Liver (tissue), 8 donors: ENCODE measurements at regions not wholly inside any gene's neighbourhood (a gene's known extent, or its start where the extent isn't known, plus 50 kb on each side); places are given as distances from the start of the nearest gene placed in this dataset.

Source experiments
- DNase-seq: peaks from one replicate; pipeline ENCODE4 v3.0.0-alpha.2; 2017; ENCODE audit warnings: low spot score
- H3K27ac ChIP-seq, 2 donors: one replicate each; pipeline ENCODE4 v1.7.0; 2013; ENCODE audit warnings: inconsistent platforms in 2 of 2, low read length in 2 of 2, control low read depth in 1 of 2, low read depth in 1 of 2, mild to moderate bottlenecking in 1 of 2
- H3K27me3 ChIP-seq, 4 donors: one replicate each; pipeline versions ENCODE4 v1.6.1 to v1.7.0; 2013; ENCODE audit warnings: low read length in 3 of 4, inconsistent platforms in 1 of 4, mild to moderate bottlenecking in 1 of 4, moderate library complexity in 1 of 4; ENCODE audit not compliant: control insufficient read depth in 4 of 4, insufficient read depth in 4 of 4
- H3K36me3 ChIP-seq, 4 donors: one replicate each; pipeline versions ENCODE4 v1.6.1 to v1.7.0; 2013; ENCODE audit warnings: low read length in 3 of 4, mild to moderate bottlenecking in 3 of 4, low read depth in 1 of 4, moderate library complexity in 1 of 4; ENCODE audit not compliant: control insufficient read depth in 4 of 4, insufficient read depth in 3 of 4
- H3K4me1 ChIP-seq, 4 donors: one replicate each; pipeline versions ENCODE4 v1.6.1 to v1.7.0; 2013; ENCODE audit warnings: low read length in 3 of 4, mild to moderate bottlenecking in 3 of 4, moderate library complexity in 1 of 4; ENCODE audit not compliant: control insufficient read depth in 4 of 4, insufficient read depth in 4 of 4
- H3K4me3 ChIP-seq, 3 donors: one replicate each; pipeline versions ENCODE4 v1.6.1 to v1.7.0; 2013; ENCODE audit warnings: low read length in 3 of 3, control low read depth in 1 of 3, low read depth in 1 of 3, mild to moderate bottlenecking in 1 of 3
- H3K9ac ChIP-seq, 2 donors: one replicate each; pipeline ENCODE4 v1.7.0; 2013; ENCODE audit warnings: low read length in 2 of 2, mild to moderate bottlenecking in 2 of 2, moderate library complexity in 2 of 2, control low read depth in 1 of 2, low read depth in 1 of 2
- H3K9me3 ChIP-seq, 4 donors: one replicate each; pipeline versions ENCODE4 v1.6.1 to v1.7.0; 2013; ENCODE audit warnings: low read length in 3 of 4; ENCODE audit not compliant: control insufficient read depth in 4 of 4
- EGR1 ChIP-seq, 2 donors: IDR thresholded peaks; 2 replicates each; pipeline ENCODE4 v1.6.1; 2016 to 2018; ENCODE audit warnings: antibody characterized with exemption in 2 of 2, low read depth in 2 of 2
- FOXA1 ChIP-seq: IDR thresholded peaks from 2 replicates; pipeline ENCODE4 v1.6.1; 2016; ENCODE audit warnings: antibody characterized with exemption
- FOXA2 ChIP-seq: IDR thresholded peaks from 2 replicates; pipeline ENCODE4 v1.6.1; 2016; ENCODE audit warnings: antibody characterized with exemption
- GABPA ChIP-seq, 2 donors: IDR thresholded peaks in 1 of 2; conservative IDR thresholded peaks in 1 of 2; 2 replicates each; pipeline ENCODE4 v1.6.1; 2016; ENCODE audit warnings: antibody characterized with exemption in 2 of 2, mild to moderate bottlenecking in 1 of 2, moderate library complexity in 1 of 2
- HNF4A ChIP-seq, 2 donors: conservative IDR thresholded peaks; 2 replicates each; pipeline ENCODE4 v1.6.1; 2016; ENCODE audit warnings: antibody characterized with exemption in 2 of 2, mild to moderate bottlenecking in 2 of 2
- JUND ChIP-seq, 2 donors: IDR thresholded peaks; 2 replicates each; pipeline ENCODE4 v1.6.1; 2016; ENCODE audit warnings: antibody characterized with exemption in 2 of 2
- NR2F2 ChIP-seq: IDR thresholded peaks from 2 replicates; pipeline ENCODE4 v1.6.1; 2016; ENCODE audit warnings: antibody characterized with exemption
- RAD21 ChIP-seq, 2 donors: IDR thresholded peaks; 2 replicates each; pipeline ENCODE4 v1.6.1; 2016; ENCODE audit warnings: antibody characterized with exemption in 2 of 2, mild to moderate bottlenecking in 2 of 2
- RXRA ChIP-seq, 2 donors: IDR thresholded peaks; 2 replicates each; pipeline ENCODE4 v1.6.1; 2017 to 2018; ENCODE audit warnings: antibody characterized with exemption in 2 of 2, mild to moderate bottlenecking in 1 of 2
- SP1 ChIP-seq: IDR thresholded peaks from 2 replicates; pipeline ENCODE4 v1.6.1; 2018; ENCODE audit warnings: antibody characterized with exemption, mild to moderate bottlenecking
- TAF1 ChIP-seq: conservative IDR thresholded peaks from 2 replicates; pipeline ENCODE4 v1.6.1; 2016; ENCODE audit warnings: antibody characterized with exemption, mild to moderate bottlenecking
- YY1 ChIP-seq: IDR thresholded peaks from 2 replicates; pipeline ENCODE4 v1.6.1; 2016; ENCODE audit warnings: antibody characterized with exemption, mild to moderate bottlenecking
- WGBS: extraction: QIAGEN DNeasy Blood & Tissue Kit; methylation state at CpG from one replicate; pipeline ENCODE4 v1.1.7; 2013; 5-methylcytosine and 5-hydroxymethylcytosine counted together
- TF ChIP-seq, protein P1 (sequence below): IDR thresholded peaks from 2 replicates; pipeline ENCODE4 v1.6.1; 2016; ENCODE audit warnings: antibody characterized with exemption
- TF ChIP-seq, protein P2 (sequence below): IDR thresholded peaks from 2 replicates; pipeline ENCODE4 v1.6.1; 2016; ENCODE audit warnings: antibody characterized with exemption
- TF ChIP-seq, protein P3 (sequence below): IDR thresholded peaks from 2 replicates; pipeline ENCODE4 v1.6.1; 2016; ENCODE audit warnings: antibody characterized with exemption
- TF ChIP-seq, protein P4 (sequence below): fragments of 150-350 bp; IDR thresholded peaks from 2 replicates; pipeline ENCODE4 v1.5.1; 2017; ENCODE audit warnings: improper control_type of control experiment, low read depth, low read length; ENCODE audit not compliant: missing input control
- TF ChIP-seq, protein P5 (sequence below): IDR thresholded peaks from 2 replicates; pipeline ENCODE4 v1.6.1; 2016; ENCODE audit warnings: antibody characterized with exemption, mild to moderate bottlenecking
- donor health status: healthy.
- donor health status: healthy.
- donor health status: healthy.
- donor health status: healthy.
- donor health status: healthy.

DNA sequence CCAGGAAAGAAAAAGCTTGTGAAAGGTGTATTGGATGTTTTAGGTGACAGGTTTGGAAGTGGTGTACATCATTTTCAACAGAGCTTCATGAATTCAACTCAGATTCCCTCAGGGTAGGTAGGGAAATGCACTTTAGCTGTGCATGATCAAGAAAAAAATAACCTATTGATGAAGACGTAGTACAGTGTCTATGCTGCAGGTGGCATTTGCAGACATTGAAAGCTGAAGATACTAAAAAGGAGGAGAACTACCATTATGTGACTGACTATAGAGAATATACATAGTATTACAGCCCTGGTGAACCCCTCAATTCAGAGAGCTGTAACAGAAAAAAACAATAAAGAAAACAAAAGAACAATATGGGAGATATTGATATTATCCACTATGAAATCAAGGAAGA lies 2344.7 kb upstream of the ACO1 start:
- Histone ChIP-seq H3K9me3 (no peaks in the 10 kb centered on the region), H3K27me3 (no peaks in the 10 kb centered on the region), H3K9ac (no peak overlapping the region), H3K36me3 (no peaks in the 10 kb centered on the region), H3K4me3 (no peak overlapping the region), H3K27ac (no peak overlapping the region), H3K4me1 (no peaks in the 10 kb centered on the region)
- TF ChIP-seq RXRA (IDR thresholded peaks at IDR 0.05) (no peak), FOXA2 (no peak), FOXA1 (no peak), HNF4A (conservative IDR thresholded peaks at IDR 0.05) (no peak), GABPA (IDR thresholded peaks at IDR 0.05 in 1 of 2, conservative IDR thresholded peaks at IDR 0.05 in 1 of 2) (no peak), NR2F2 (no peak), EGR1 (IDR thresholded peaks at IDR 0.05; ENCODE audit: low read depth in 2 of 2) (no peak), RAD21 (IDR thresholded peaks at IDR 0.05) (no peak), JUND (IDR thresholded peaks at IDR 0.05) (no peak), YY1 (no peak), SP1 (no peak), TAF1 (no peak)
- TF ChIP-seq, protein P1, sequence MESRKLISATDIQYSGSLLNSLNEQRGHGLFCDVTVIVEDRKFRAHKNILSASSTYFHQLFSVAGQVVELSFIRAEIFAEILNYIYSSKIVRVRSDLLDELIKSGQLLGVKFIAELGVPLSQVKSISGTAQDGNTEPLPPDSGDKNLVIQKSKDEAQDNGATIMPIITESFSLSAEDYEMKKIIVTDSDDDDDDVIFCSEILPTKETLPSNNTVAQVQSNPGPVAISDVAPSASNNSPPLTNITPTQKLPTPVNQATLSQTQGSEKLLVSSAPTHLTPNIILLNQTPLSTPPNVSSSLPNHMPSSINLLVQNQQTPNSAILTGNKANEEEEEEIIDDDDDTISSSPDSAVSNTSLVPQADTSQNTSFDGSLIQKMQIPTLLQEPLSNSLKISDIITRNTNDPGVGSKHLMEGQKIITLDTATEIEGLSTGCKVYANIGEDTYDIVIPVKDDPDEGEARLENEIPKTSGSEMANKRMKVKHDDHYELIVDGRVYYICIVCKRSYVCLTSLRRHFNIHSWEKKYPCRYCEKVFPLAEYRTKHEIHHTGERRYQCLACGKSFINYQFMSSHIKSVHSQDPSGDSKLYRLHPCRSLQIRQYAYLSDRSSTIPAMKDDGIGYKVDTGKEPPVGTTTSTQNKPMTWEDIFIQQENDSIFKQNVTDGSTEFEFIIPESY: no peak
- TF ChIP-seq, protein P2, sequence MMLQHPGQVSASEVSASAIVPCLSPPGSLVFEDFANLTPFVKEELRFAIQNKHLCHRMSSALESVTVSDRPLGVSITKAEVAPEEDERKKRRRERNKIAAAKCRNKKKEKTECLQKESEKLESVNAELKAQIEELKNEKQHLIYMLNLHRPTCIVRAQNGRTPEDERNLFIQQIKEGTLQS: no peak
- TF ChIP-seq, protein P3, sequence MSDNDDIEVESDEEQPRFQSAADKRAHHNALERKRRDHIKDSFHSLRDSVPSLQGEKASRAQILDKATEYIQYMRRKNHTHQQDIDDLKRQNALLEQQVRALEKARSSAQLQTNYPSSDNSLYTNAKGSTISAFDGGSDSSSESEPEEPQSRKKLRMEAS: no peak
- TF ChIP-seq, protein P4, sequence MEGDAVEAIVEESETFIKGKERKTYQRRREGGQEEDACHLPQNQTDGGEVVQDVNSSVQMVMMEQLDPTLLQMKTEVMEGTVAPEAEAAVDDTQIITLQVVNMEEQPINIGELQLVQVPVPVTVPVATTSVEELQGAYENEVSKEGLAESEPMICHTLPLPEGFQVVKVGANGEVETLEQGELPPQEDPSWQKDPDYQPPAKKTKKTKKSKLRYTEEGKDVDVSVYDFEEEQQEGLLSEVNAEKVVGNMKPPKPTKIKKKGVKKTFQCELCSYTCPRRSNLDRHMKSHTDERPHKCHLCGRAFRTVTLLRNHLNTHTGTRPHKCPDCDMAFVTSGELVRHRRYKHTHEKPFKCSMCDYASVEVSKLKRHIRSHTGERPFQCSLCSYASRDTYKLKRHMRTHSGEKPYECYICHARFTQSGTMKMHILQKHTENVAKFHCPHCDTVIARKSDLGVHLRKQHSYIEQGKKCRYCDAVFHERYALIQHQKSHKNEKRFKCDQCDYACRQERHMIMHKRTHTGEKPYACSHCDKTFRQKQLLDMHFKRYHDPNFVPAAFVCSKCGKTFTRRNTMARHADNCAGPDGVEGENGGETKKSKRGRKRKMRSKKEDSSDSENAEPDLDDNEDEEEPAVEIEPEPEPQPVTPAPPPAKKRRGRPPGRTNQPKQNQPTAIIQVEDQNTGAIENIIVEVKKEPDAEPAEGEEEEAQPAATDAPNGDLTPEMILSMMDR: no peak
- TF ChIP-seq, protein P5, sequence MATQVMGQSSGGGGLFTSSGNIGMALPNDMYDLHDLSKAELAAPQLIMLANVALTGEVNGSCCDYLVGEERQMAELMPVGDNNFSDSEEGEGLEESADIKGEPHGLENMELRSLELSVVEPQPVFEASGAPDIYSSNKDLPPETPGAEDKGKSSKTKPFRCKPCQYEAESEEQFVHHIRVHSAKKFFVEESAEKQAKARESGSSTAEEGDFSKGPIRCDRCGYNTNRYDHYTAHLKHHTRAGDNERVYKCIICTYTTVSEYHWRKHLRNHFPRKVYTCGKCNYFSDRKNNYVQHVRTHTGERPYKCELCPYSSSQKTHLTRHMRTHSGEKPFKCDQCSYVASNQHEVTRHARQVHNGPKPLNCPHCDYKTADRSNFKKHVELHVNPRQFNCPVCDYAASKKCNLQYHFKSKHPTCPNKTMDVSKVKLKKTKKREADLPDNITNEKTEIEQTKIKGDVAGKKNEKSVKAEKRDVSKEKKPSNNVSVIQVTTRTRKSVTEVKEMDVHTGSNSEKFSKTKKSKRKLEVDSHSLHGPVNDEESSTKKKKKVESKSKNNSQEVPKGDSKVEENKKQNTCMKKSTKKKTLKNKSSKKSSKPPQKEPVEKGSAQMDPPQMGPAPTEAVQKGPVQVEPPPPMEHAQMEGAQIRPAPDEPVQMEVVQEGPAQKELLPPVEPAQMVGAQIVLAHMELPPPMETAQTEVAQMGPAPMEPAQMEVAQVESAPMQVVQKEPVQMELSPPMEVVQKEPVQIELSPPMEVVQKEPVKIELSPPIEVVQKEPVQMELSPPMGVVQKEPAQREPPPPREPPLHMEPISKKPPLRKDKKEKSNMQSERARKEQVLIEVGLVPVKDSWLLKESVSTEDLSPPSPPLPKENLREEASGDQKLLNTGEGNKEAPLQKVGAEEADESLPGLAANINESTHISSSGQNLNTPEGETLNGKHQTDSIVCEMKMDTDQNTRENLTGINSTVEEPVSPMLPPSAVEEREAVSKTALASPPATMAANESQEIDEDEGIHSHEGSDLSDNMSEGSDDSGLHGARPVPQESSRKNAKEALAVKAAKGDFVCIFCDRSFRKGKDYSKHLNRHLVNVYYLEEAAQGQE: no peak
- no peak for DNase-seq
- WGBS: 45% methylated on average over 1 of the region's 1 CpG

DNA sequence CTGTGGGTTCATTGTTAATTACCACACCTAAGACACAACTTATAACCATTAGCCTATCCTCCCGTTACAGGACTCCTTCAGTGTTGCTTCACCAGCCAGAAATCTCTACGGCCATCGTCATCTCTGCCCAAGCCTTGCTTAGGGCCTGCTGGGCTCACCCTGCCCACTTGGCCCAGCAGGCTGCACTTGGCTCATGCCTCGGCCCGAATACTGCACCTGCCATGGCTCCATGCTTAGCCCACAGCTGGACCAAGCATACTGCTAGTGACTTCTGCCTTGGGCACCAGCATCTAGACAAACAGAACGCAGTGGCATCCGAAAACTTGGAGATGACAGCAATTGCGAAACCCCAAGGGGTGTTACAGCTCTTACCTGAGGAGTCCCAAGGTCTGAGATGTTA lies 2336.0 kb upstream of the ACO1 start:
- Histone ChIP-seq H3K27me3 (no peaks in the 10 kb centered on the region), H3K36me3 (no peaks in the 10 kb centered on the region), H3K27ac (no peak overlapping the region), H3K4me3 (no peak overlapping the region), H3K4me1 (no peaks in the 10 kb centered on the region), H3K9me3 (no peaks in the 10 kb centered on the region), H3K9ac (no peak overlapping the region)
- no peak for DNase-seq
- WGBS: 82% methylated on average over 8 of the region's 8 CpGs
- no peak for TF ChIP-seq HNF4A (conservative IDR thresholded peaks at IDR 0.05)
- TF ChIP-seq, protein P4: no peak
